SK-N-SH (cell line): ENCODE measurements at regions not wholly inside any gene's neighbourhood (a gene's known extent, or its start where the extent isn't known, plus 50 kb on each side); places are given as distances from the start of the nearest gene placed in this dataset.

Source experiments
- CTCF ChIA-PET: fragments of 300-600, 350-600 bp; formaldehyde crosslinking; extraction: SDS; loops from one replicate; lab custom pipeline; 2021; lab: Yijun Ruan, JAX
- POLR2A ChIA-PET: fragments of 350-600 bp; sonication (Branson Sonifier 250); formaldehyde crosslinking; extraction: SDS; loops from one replicate; lab custom pipeline; 2020; ENCODE audit warnings: antibody characterized with exemption, inconsistent platforms; lab: Yijun Ruan, JAX
- DNase-seq: peaks from one replicate; pipeline ENCODE4 v3.0.0; 2012
- H2AFZ ChIP-seq: fragments of 200-600 bp; sonication (generic); 2 replicates; pipeline ENCODE4 v1.8.1; 2016; ENCODE audit warnings: antibody characterized with exemption, mild to moderate bottlenecking, low read depth
- H3F3A ChIP-seq: fragments of 200-600 bp; sonication (generic); replicated peaks from 2 replicates; pipeline ENCODE3; 2016; ENCODE audit warnings: antibody characterized with exemption, mild to moderate bottlenecking; ENCODE audit not compliant: insufficient read depth
- H3K27ac ChIP-seq, 2 experiments: fragments of 200-500 bp in 1 of 2; fragments of 200-600 bp in 1 of 2; sonication (Bioruptor generic) in 1 of 2; sonication (generic), shearing (Covaris generic) in 1 of 2; 2 replicates each; pipeline versions ENCODE4 v1.5.1 to v1.6.1; 2014 to 2016; ENCODE audit warnings: low read depth in 2 of 2, inconsistent platforms in 1 of 2, low read length in 1 of 2, mild to moderate bottlenecking in 1 of 2, mixed read lengths in 1 of 2
- H3K27me3 ChIP-seq: fragments of 200-600 bp; sonication (generic), shearing (Covaris generic); 2 replicates; pipeline ENCODE4 v1.6.1; 2016; ENCODE audit warnings: mixed run types; ENCODE audit not compliant: insufficient read depth
- H3K36me3 ChIP-seq, 2 experiments: fragments of 200-500 bp in 1 of 2; fragments of 200-600 bp in 1 of 2; sonication (Bioruptor generic) in 1 of 2; sonication (generic) in 1 of 2; replicated peaks in 1 of 2; 2 replicates each; pipeline versions ENCODE3 to v1.5.1; 2014 to 2016; ENCODE audit warnings: low read length in 1 of 2, mild to moderate bottlenecking in 1 of 2; ENCODE audit not compliant: insufficient read depth in 2 of 2, control insufficient read depth in 1 of 2
- H3K4me1 ChIP-seq, 2 experiments: fragments of 200-500 bp in 1 of 2; fragments of 200-600 bp in 1 of 2; sonication (Bioruptor generic) in 1 of 2; sonication (generic), shearing (Covaris generic) in 1 of 2; 2 replicates each; pipeline versions ENCODE4 v1.5.1 to v1.6.1; 2014 to 2016; ENCODE audit warnings: low read depth in 1 of 2, low read length in 1 of 2, mixed run types in 1 of 2; ENCODE audit not compliant: insufficient read depth in 2 of 2, control insufficient read depth in 1 of 2
- H3K4me2 ChIP-seq: fragments of 200-600 bp; sonication (generic), shearing (Covaris generic); 2 replicates; pipeline ENCODE4 v1.6.1; 2017; ENCODE audit warnings: mixed run types
- H3K4me3 ChIP-seq, 2 experiments: fragments of 200-500 bp in 1 of 2; fragments of 200-600 bp in 1 of 2; sonication (Bioruptor generic) in 1 of 2; sonication (generic), shearing (Covaris generic) in 1 of 2; 2 replicates each; pipeline versions ENCODE4 v1.5.1 to v1.8.1; 2014 to 2016; ENCODE audit warnings: low read depth in 2 of 2, inconsistent platforms in 1 of 2, low read length in 1 of 2, mild to moderate bottlenecking in 1 of 2, mixed read lengths in 1 of 2, moderate library complexity in 1 of 2
- H3K79me2 ChIP-seq: fragments of 200-600 bp; sonication (generic); 2 replicates; pipeline ENCODE4 v1.8.1; 2017; ENCODE audit warnings: mild to moderate bottlenecking; ENCODE audit not compliant: insufficient read depth
- H3K9ac ChIP-seq: fragments of 200-600 bp; sonication (generic); 2 replicates; pipeline ENCODE4 v1.6.1; 2017; ENCODE audit warnings: mixed run types
- H3K9me2 ChIP-seq: fragments of 200-600 bp; sonication (generic); 2 replicates; pipeline ENCODE4 v1.6.1; 2017; ENCODE audit warnings: mixed run types
- H3K9me3 ChIP-seq: fragments of 200-600 bp; sonication (generic); 2 replicates; pipeline ENCODE4 v1.6.1; 2017; ENCODE audit warnings: mixed run types, mild to moderate bottlenecking, moderate library complexity
- H4K20me1 ChIP-seq: fragments of 200-600 bp; sonication (generic); 2 replicates; pipeline ENCODE4 v1.6.1; 2017; ENCODE audit warnings: mild to moderate bottlenecking, mixed run types; ENCODE audit not compliant: insufficient read depth
- FOXJ3 ChIP-seq: sonication (generic); formaldehyde crosslinking; IDR thresholded peaks from 2 replicates; pipeline ENCODE4 v1.5.1; 2020; ENCODE audit warnings: mild to moderate bottlenecking, missing genetic modification reagents
- GABPA ChIP-seq: IDR thresholded peaks from 2 replicates; pipeline ENCODE4 v1.4.0; 2012; ENCODE audit warnings: low read depth, mild to moderate bottlenecking
- MAX ChIP-seq: IDR thresholded peaks from 2 replicates; pipeline ENCODE4 v1.4.0; 2012; ENCODE audit warnings: low read depth
- PBX3 ChIP-seq: IDR thresholded peaks from 2 replicates; pipeline ENCODE4; 2012
- RAD21 ChIP-seq: IDR thresholded peaks from 2 replicates; pipeline ENCODE4 v1.6.1; 2012; ENCODE audit warnings: mild to moderate bottlenecking, low read length
- RCOR1 ChIP-seq: fragments of 150-350 bp; IDR thresholded peaks from 2 replicates; pipeline ENCODE4 v1.6.1; 2017; ENCODE audit warnings: antibody characterized with exemption, low read length
- REST ChIP-seq: IDR thresholded peaks from 2 replicates; pipeline ENCODE4 v1.6.1; 2012; ENCODE audit warnings: mild to moderate bottlenecking, low read depth, low read length, moderate library complexity
- RXRA ChIP-seq: IDR thresholded peaks from 2 replicates; pipeline ENCODE4 v1.4.0; 2012; ENCODE audit warnings: low read depth, mild to moderate bottlenecking, borderline replicate concordance
- SIN3A ChIP-seq: IDR thresholded peaks from 2 replicates; pipeline ENCODE4 v1.6.1; 2012; ENCODE audit warnings: low read depth, mild to moderate bottlenecking, low read length, moderate library complexity, borderline replicate concordance
- TCF12 ChIP-seq: IDR thresholded peaks from 2 replicates; pipeline ENCODE4 v1.4.0; 2012
- TEAD4 ChIP-seq: IDR thresholded peaks from 2 replicates; pipeline ENCODE4 v1.4.0; 2012; ENCODE audit warnings: mild to moderate bottlenecking, borderline replicate concordance; ENCODE audit not compliant: insufficient read depth
- ZBTB33 ChIP-seq: IDR thresholded peaks from 2 replicates; pipeline ENCODE4 v1.4.0; 2012; ENCODE audit warnings: low read depth, borderline replicate concordance
- WGBS: methylation state at CpG from one replicate; pipeline ENCODE4 v1.1.6; 2017; ENCODE audit warnings: low lambda C conversion rate; 5-methylcytosine and 5-hydroxymethylcytosine counted together

- Histone ChIP-seq H3K27me3 (no peaks in the 10 kb centered on the region), H3K4me2 (no peak overlapping the region), H3K4me1 (no peaks in the 10 kb centered on the region), H3F3A (no peaks in the 10 kb centered on the region), H3K27ac (no peak overlapping the region), H4K20me1 (no peaks in the 10 kb centered on the region), H3K9me2 (no peaks in the 10 kb centered on the region), H3K4me3 (no peak overlapping the region), H3K9me3 (no peaks in the 10 kb centered on the region), H2AFZ (no peak overlapping the region), H3K79me2 (no peaks in the 10 kb centered on the region), H3K9ac (no peak overlapping the region), H3K36me3 (no peaks in the 10 kb centered on the region)
- CTCF ChIA-PET, result interaction anchor here (1.0 kb wide), 1 partner anchor 8 kb away, joined by 3 read pairs; no protein-coding TSS in a partner anchor
- WGBS, result 60% methylated on average over 10 of the region's 10 CpGs
- DNase-seq, result no peak
- POLR2A ChIA-PET, result no interaction called here
- TF ChIP-seq RAD21 (no peak), TCF12 (no peak), REST (no peak), ZBTB33 (no peak), RXRA (no peak), MAX (no peak), SIN3A (no peak)
Observed at GRCh38 chr5:116759860-116760640, 185.4 kb upstream of the SEMA6A start.

GRCh38 chr5:116757326-116757725, 182.7 kb upstream of the SEMA6A start:
- H4K20me1 ChIP-seq, result no peaks in the 10 kb centered on the region
- no peaks in the 10 kb centered on the region for H3K9me2 ChIP-seq
- H3K36me3 ChIP-seq, result no peaks in the 10 kb centered on the region
- H3K4me1 ChIP-seq, result no peaks in the 10 kb centered on the region
- WGBS, result 0% methylated on average over 1 of the region's 1 CpG
- no peak for DNase-seq
- no peaks in the 10 kb centered on the region for H3K79me2 ChIP-seq
- no peaks in the 10 kb centered on the region for H3F3A ChIP-seq
- CTCF ChIA-PET, result no interaction called here
- H3K4me3 ChIP-seq, result no peak overlapping the region
- no peak overlapping the region for H2AFZ ChIP-seq
- POLR2A ChIA-PET, result no interaction called here
- H3K9me3 ChIP-seq, result no peaks in the 10 kb centered on the region
- no peak overlapping the region for H3K27ac ChIP-seq
- H3K4me2 ChIP-seq, result no peak overlapping the region
- H3K27me3 ChIP-seq, result no peaks in the 10 kb centered on the region
- H3K9ac ChIP-seq, result no peak overlapping the region
- TF ChIP-seq GABPA, result no peak
- TF ChIP-seq ZBTB33, result no peak
- TF ChIP-seq TEAD4, result no peak
- no peak for TF ChIP-seq REST
- TF ChIP-seq RCOR1, result no peak
- no peak for TF ChIP-seq PBX3
- no peak for TF ChIP-seq FOXJ3 (CRISPR knock-in tag)
- TF ChIP-seq MAX, result no peak
